OCI-LY7 (cell line): ENCODE measurements at regions not wholly inside any gene's neighbourhood (a gene's known extent, or its start where the extent isn't known, plus 50 kb on each side); places are given as distances from the start of the nearest gene placed in this dataset.

ENCODE experiments used
- BruUV-seq: library from RNA; stranded (reverse); fragments of 400-500 nt; replicated peaks from 2 replicates; lab custom pipeline; 2021; lab: Mats Ljungman, UMichigan
- CTCF ChIA-PET: fragments of 300-600 bp; sonication (Branson Sonifier 250); formaldehyde crosslinking; loops from one replicate; lab custom pipeline; 2022; ENCODE audit warnings: antibody characterized with exemption; ENCODE audit not compliant: unreplicated experiment; lab: Charles Lee
- POLR2A ChIA-PET: fragments of 300-600 bp; sonication (Branson Sonifier 250); formaldehyde crosslinking; loops from one replicate; lab custom pipeline; 2022; ENCODE audit warnings: antibody characterized with exemption; lab: Charles Lee
- DNase-seq: peaks from one replicate; pipeline ENCODE4 v3.0.0-alpha.2; 2015; ENCODE audit warnings: low spot score
- H2AFZ ChIP-seq: fragments of 200-600 bp; sonication (generic), shearing (Covaris generic); 2 replicates; pipeline ENCODE4 v1.6.1; 2014; ENCODE audit warnings: mild to moderate bottlenecking, antibody characterized with exemption, low read length, moderate library complexity
- H3K27ac ChIP-seq: fragments of 200-600 bp; sonication (generic); 2 replicates; pipeline ENCODE4 v1.5.1; 2014; ENCODE audit warnings: mixed run types, low read depth, mild to moderate bottlenecking, moderate library complexity, low read length, inconsistent platforms; ENCODE audit not compliant: poor library complexity, severe bottlenecking
- H3K36me3 ChIP-seq: fragments of 200-600 bp; sonication (generic); 2 replicates; pipeline ENCODE4 v1.6.1; 2014; ENCODE audit warnings: mild to moderate bottlenecking, antibody characterized with exemption, low read length, moderate library complexity, mixed read lengths; ENCODE audit not compliant: insufficient read depth
- H3K4me1 ChIP-seq: fragments of 200-600 bp; sonication (generic); 2 replicates; pipeline ENCODE4 v1.5.1; 2014; ENCODE audit warnings: mild to moderate bottlenecking, low read length; ENCODE audit not compliant: insufficient read depth, poor library complexity, severe bottlenecking
- H3K4me2 ChIP-seq: fragments of 200-600 bp; sonication (generic); 2 replicates; pipeline ENCODE4 v1.6.1; 2014; ENCODE audit warnings: mild to moderate bottlenecking, low read length
- H3K4me3 ChIP-seq: fragments of 200-600 bp; sonication (generic); 2 replicates; pipeline ENCODE4 v1.5.1; 2014; ENCODE audit warnings: mild to moderate bottlenecking, low read depth, low read length; ENCODE audit not compliant: poor library complexity, severe bottlenecking
- H3K79me2 ChIP-seq: fragments of 200-600 bp; sonication (generic); 2 replicates; pipeline ENCODE4 v1.6.1; 2016; ENCODE audit warnings: low read depth, mild to moderate bottlenecking, low read length, moderate library complexity, mixed read lengths; ENCODE audit not compliant: insufficient read depth
- H3K9me2 ChIP-seq: fragments of 200-600 bp; sonication (generic); 2 replicates; pipeline ENCODE4 v1.6.1; 2016; ENCODE audit warnings: mild to moderate bottlenecking, low read length, mixed read lengths; ENCODE audit not compliant: insufficient read depth
- H3K9me3 ChIP-seq: fragments of 200-600 bp; sonication (generic); 2 replicates; pipeline ENCODE4 v1.6.1; 2014; ENCODE audit warnings: mild to moderate bottlenecking, mixed run types, low read length, mixed read lengths
- H4K20me1 ChIP-seq: fragments of 200-600 bp; sonication (generic); 2 replicates; pipeline ENCODE4 v1.6.1; 2014; ENCODE audit warnings: mild to moderate bottlenecking, antibody characterized with exemption, low read length, moderate library complexity, mixed read lengths; ENCODE audit not compliant: insufficient read depth
- EZH2phosphoT487 ChIP-seq: fragments of 200-600 bp; sonication (generic); IDR thresholded peaks from 2 replicates; pipeline ENCODE4 v1.6.1; 2018; ENCODE audit warnings: low read depth, borderline replicate concordance, mild to moderate bottlenecking, mixed run types, antibody characterized with exemption, low read length, moderate library complexity, mixed read lengths
- intact Hi-C: fragments of 100-400 bp; cut with micrococcal nuclease; formaldehyde crosslinking; loops from one replicate; pipeline ENCODE4 v1.10.0; 2022; ENCODE audit not compliant: unreplicated experiment
- TF ChIP-seq, protein P1 (sequence below): fragments of 200-600 bp; sonication (generic); conservative IDR thresholded peaks from 2 replicates; pipeline ENCODE4 v1.5.1; 2014; ENCODE audit warnings: mild to moderate bottlenecking, antibody characterized with exemption, low read length, moderate library complexity, mixed read lengths

GRCh38 chr7:26514633-26515032 lies 223.0 kb downstream of the SNX10 start:
- Histone ChIP-seq H2AFZ (no peak overlapping the region), H3K79me2 (no peaks in the 10 kb centered on the region), H3K9me2 (no peaks in the 10 kb centered on the region), H3K4me1 (no peaks in the 10 kb centered on the region), H3K4me3 (no peak overlapping the region), H3K36me3 (no peaks in the 10 kb centered on the region), H3K4me2 (no peak overlapping the region), H3K9me3 (no peaks in the 10 kb centered on the region), H3K27ac (no peak overlapping the region), H4K20me1 (no peaks in the 10 kb centered on the region)
- intact Hi-C loops, result no loop called here
- CTCF ChIA-PET, result no interaction called here
- TF ChIP-seq EZH2phosphoT487, result no peak
- TF ChIP-seq, protein P1, sequence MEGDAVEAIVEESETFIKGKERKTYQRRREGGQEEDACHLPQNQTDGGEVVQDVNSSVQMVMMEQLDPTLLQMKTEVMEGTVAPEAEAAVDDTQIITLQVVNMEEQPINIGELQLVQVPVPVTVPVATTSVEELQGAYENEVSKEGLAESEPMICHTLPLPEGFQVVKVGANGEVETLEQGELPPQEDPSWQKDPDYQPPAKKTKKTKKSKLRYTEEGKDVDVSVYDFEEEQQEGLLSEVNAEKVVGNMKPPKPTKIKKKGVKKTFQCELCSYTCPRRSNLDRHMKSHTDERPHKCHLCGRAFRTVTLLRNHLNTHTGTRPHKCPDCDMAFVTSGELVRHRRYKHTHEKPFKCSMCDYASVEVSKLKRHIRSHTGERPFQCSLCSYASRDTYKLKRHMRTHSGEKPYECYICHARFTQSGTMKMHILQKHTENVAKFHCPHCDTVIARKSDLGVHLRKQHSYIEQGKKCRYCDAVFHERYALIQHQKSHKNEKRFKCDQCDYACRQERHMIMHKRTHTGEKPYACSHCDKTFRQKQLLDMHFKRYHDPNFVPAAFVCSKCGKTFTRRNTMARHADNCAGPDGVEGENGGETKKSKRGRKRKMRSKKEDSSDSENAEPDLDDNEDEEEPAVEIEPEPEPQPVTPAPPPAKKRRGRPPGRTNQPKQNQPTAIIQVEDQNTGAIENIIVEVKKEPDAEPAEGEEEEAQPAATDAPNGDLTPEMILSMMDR, result no peak
- no peak for DNase-seq
- POLR2A ChIA-PET, result interaction anchor here (0.9 kb wide), 1 partner anchor 18 kb away, joined by 4 read pairs; no protein-coding TSS in a partner anchor
- BruUV-seq, result no TSS peak

- H3K4me3 ChIP-seq, result no peak overlapping the region
- no peaks in the 10 kb centered on the region for H3K4me1 ChIP-seq
- ChIA-PET POLR2A (interaction anchor here (0.7 kb wide), 1 partner anchor 106 kb away, joined by 3 read pairs; no protein-coding TSS in a partner anchor), CTCF (no interaction called here)
- no peaks in the 10 kb centered on the region for H3K9me2 ChIP-seq
- H3K27ac ChIP-seq, result no peak overlapping the region
- TF ChIP-seq, protein P1, result no peak
- no peak for TF ChIP-seq EZH2phosphoT487
- no peaks in the 10 kb centered on the region for H4K20me1 ChIP-seq
- no TSS peak for BruUV-seq
- H3K79me2 ChIP-seq, result no peaks in the 10 kb centered on the region
- no peak overlapping the region for H3K4me2 ChIP-seq
- H2AFZ ChIP-seq, result no peak overlapping the region
- intact Hi-C loops, result no loop called here
- DNase-seq, result no peak
- H3K9me3 ChIP-seq, result no peaks in the 10 kb centered on the region
- no peaks in the 10 kb centered on the region for H3K36me3 ChIP-seq
Observed at GRCh38 chr7:26515314-26515842, 223.7 kb downstream of the SNX10 start.

DNA sequence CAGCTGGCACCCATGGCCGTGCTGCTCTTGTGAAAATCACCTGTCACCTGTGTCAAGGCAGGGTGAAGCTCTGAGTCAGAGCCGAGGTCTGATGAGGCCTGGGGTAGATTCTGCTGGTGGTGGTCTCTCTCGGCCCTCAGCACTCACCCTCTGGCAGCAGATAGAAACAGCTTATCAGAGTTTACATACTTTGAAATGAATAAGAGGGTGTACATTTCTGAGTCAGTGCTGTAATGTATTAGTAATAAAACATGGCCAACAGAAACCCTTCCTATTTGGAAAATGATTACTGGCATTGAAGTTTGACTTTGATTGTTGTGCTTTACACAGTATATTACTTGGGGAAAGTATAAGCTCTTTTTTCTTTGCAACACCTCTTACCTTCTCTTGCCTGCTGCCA lies 228.8 kb downstream of the SNX10 start:
- Histone ChIP-seq H3K36me3 (no peaks in the 10 kb centered on the region), H3K4me3 (no peak overlapping the region), H3K27ac (no peak overlapping the region), H3K9me2 (no peaks in the 10 kb centered on the region), H3K9me3 (no peaks in the 10 kb centered on the region), H3K4me2 (no peak overlapping the region), H4K20me1 (no peaks in the 10 kb centered on the region), H2AFZ (no peak overlapping the region), H3K79me2 (no peaks in the 10 kb centered on the region), H3K4me1 (no peaks in the 10 kb centered on the region)
- DNase-seq, result no peak
- no TSS peak for BruUV-seq
- TF ChIP-seq, protein P1, result no peak
- no peak for TF ChIP-seq EZH2phosphoT487
- POLR2A ChIA-PET, result no interaction called here
- intact Hi-C loops, result no loop called here
- CTCF ChIA-PET, result no interaction called here
